PC-3 (cell line): ENCODE measurements at regions not wholly inside any gene's neighbourhood (a gene's known extent, or its start where the extent isn't known, plus 50 kb on each side); places are given as distances from the start of the nearest gene placed in this dataset.

Experiments used
- ATAC-seq: fragments of 200-7000 bp; cut with Tn5 transposase; 2 replicates; pipeline ENCODE4 v1.9.1; 2020; ENCODE audit warnings: mild to moderate bottlenecking, moderate library complexity
- BruUV-seq: library from RNA; stranded (reverse); fragments of 400-500 nt; replicated peaks from 2 replicates; lab custom pipeline; 2021; lab: Mats Ljungman, UMichigan
- CTCF ChIA-PET: fragments of 300-600 bp; sonication (Branson Sonifier 250); formaldehyde crosslinking; loops from one replicate; lab custom pipeline; 2022; ENCODE audit warnings: antibody characterized with exemption; lab: Charles Lee
- POLR2A ChIA-PET: fragments of 300-600 bp; sonication (Branson Sonifier 250); formaldehyde crosslinking; loops from one replicate; lab custom pipeline; 2022; ENCODE audit warnings: antibody characterized with exemption; ENCODE audit not compliant: unreplicated experiment; lab: Charles Lee
- DNase-seq: peaks from one replicate; pipeline ENCODE4 v3.0.0-alpha.2; 2015
- H2AFZ ChIP-seq: fragments of 300-600 bp; sonication (generic); 2 replicates; pipeline ENCODE4 v1.6.0; 2016; ENCODE audit warnings: antibody characterized with exemption, low read length
- H3F3A ChIP-seq: fragments of 300-600 bp; sonication (generic); one replicate; pipeline ENCODE4 v1.6.0; 2017; ENCODE audit warnings: antibody characterized with exemption, low read length, control low read depth, mild to moderate bottlenecking; ENCODE audit not compliant: unreplicated experiment
- H3K27ac ChIP-seq: fragments of 300-600 bp; sonication (generic); 2 replicates; pipeline ENCODE4 v1.5.1; 2016; ENCODE audit warnings: mild to moderate bottlenecking, low read length
- H3K27me3 ChIP-seq: fragments of 300-600 bp; sonication (generic); 2 replicates; pipeline ENCODE4 v1.6.1; 2016; ENCODE audit warnings: low read length, mixed read lengths
- H3K36me3 ChIP-seq: fragments of 300-600 bp; sonication (generic); 2 replicates; pipeline ENCODE4 v1.6.1; 2016; ENCODE audit warnings: low read depth, mixed run types, low read length, mixed read lengths
- H3K4me1 ChIP-seq: fragments of 300-600 bp; sonication (generic); 2 replicates; pipeline ENCODE4 v1.5.1; 2016; ENCODE audit warnings: low read length; ENCODE audit not compliant: insufficient read depth
- H3K4me2 ChIP-seq: fragments of 300-600 bp; sonication (generic); 2 replicates; pipeline ENCODE4 v1.6.0; 2016; ENCODE audit warnings: low read length
- H3K4me3 ChIP-seq: fragments of 300-600 bp; sonication (generic); 2 replicates; pipeline ENCODE4 v1.5.1; 2016; ENCODE audit warnings: mild to moderate bottlenecking, low read length, mixed read lengths
- H3K79me2 ChIP-seq: fragments of 300-600 bp; sonication (generic); 2 replicates; pipeline ENCODE4 v1.6.1; 2017; ENCODE audit warnings: low read length, mixed read lengths
- H3K9ac ChIP-seq: fragments of 300-600 bp; sonication (generic); 2 replicates; pipeline ENCODE4 v1.6.0; 2016; ENCODE audit warnings: mild to moderate bottlenecking, low read length
- H3K9me2 ChIP-seq: fragments of 300-600 bp; sonication (generic); replicated peaks from 2 replicates; pipeline ENCODE4 v1.6.1; 2016; ENCODE audit warnings: mixed run types, low read length, mixed read lengths
- H3K9me3 ChIP-seq: fragments of 300-600 bp; sonication (generic); 2 replicates; pipeline ENCODE4 v1.6.1; 2016; ENCODE audit warnings: low read length, mixed read lengths
- H4K20me1 ChIP-seq: fragments of 300-600 bp; sonication (generic); 2 replicates; pipeline ENCODE4 v1.6.1; 2016; ENCODE audit warnings: low read length, mixed read lengths
- EZH2 ChIP-seq: fragments of 300-600 bp; sonication (generic); IDR thresholded peaks from one replicate; pipeline ENCODE4 v1.6.1; 2017; ENCODE audit warnings: antibody characterized with exemption, mild to moderate bottlenecking, low read length; ENCODE audit not compliant: unreplicated experiment
- EZH2phosphoT487 ChIP-seq: fragments of 300-600 bp; sonication (generic); IDR thresholded peaks from 2 replicates; pipeline ENCODE4 v1.6.1; 2018; ENCODE audit warnings: mild to moderate bottlenecking, antibody characterized with exemption, low read length, borderline replicate concordance
- intact Hi-C: fragments of 100-400 bp; cut with micrococcal nuclease; formaldehyde crosslinking; loops from 2 replicates; pipeline ENCODE4 v1.9.0; 2023
- TF ChIP-seq, protein P1 (sequence below): fragments of 300-600 bp; sonication (generic); conservative IDR thresholded peaks from 2 replicates; pipeline ENCODE4 v1.5.1; 2017; ENCODE audit warnings: antibody characterized with exemption, low read depth, mild to moderate bottlenecking, low read length

DNA sequence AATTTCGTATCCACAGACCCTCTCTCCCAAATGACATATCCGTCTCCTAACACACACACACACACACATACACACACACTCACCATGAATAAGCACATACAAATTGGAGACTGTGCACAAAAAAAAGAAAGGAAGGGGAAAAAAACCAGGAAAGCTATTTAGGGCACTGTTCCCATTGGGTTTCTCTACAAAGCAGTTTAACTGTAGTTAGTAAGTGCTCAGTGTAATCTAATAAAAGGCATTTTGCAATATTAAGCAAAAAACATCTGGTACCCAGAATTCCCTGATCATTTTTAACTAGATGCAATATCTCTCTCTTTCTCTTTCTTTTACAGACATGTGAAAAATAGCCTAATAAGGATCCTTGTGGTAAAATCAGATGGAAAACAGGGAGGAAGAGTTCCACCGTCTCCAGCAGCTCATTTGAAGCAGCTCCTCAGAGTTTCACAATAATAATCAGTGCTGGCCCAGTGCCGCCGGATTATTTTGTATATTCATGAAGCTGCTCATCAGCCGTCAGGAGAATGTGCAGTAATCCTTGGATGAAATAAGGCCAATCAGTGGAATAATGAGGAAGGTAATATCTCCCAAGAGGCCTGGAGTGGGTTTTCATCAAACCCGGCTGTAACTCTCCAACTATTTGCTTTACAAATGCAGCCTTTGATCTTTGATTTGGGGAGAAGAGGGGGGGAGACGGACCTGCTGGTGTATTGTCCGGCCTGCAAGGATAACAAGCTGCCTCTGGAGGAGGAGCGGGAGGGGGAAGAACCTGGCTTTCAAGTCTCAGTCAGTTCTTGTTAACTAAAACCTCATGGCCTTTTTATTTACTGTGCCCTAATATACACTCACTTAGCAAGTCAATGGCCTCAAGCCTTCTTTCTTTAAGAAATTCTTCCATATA is 227.6 kb upstream of the SMIM21 start:
- no peaks in the 10 kb centered on the region for H3K79me2 ChIP-seq
- POLR2A ChIA-PET = no interaction called here
- intact Hi-C loops = no loop called here
- no peak overlapping the region for H3K4me3 ChIP-seq
- TF ChIP-seq EZH2 (no peak), EZH2phosphoT487 (no peak)
- TF ChIP-seq, protein P1, sequence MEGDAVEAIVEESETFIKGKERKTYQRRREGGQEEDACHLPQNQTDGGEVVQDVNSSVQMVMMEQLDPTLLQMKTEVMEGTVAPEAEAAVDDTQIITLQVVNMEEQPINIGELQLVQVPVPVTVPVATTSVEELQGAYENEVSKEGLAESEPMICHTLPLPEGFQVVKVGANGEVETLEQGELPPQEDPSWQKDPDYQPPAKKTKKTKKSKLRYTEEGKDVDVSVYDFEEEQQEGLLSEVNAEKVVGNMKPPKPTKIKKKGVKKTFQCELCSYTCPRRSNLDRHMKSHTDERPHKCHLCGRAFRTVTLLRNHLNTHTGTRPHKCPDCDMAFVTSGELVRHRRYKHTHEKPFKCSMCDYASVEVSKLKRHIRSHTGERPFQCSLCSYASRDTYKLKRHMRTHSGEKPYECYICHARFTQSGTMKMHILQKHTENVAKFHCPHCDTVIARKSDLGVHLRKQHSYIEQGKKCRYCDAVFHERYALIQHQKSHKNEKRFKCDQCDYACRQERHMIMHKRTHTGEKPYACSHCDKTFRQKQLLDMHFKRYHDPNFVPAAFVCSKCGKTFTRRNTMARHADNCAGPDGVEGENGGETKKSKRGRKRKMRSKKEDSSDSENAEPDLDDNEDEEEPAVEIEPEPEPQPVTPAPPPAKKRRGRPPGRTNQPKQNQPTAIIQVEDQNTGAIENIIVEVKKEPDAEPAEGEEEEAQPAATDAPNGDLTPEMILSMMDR = no peak
- no peak overlapping the region for H2AFZ ChIP-seq
- no peak overlapping the region for H3K4me2 ChIP-seq
- H3K36me3 ChIP-seq = no peaks in the 10 kb centered on the region
- peaks cover 46% of the 10 kb centered on the region for H3K27me3 ChIP-seq
- no peaks in the 10 kb centered on the region for H4K20me1 ChIP-seq
- no peak overlapping the region for H3K9ac ChIP-seq
- BruUV-seq = no TSS peak
- DNase-seq = no peak
- H3F3A ChIP-seq = no peaks in the 10 kb centered on the region
- H3K9me3 ChIP-seq = no peaks in the 10 kb centered on the region
- no peaks in the 10 kb centered on the region for H3K4me1 ChIP-seq
- H3K27ac ChIP-seq = no peak overlapping the region
- CTCF ChIA-PET = no interaction called here
- no peaks in the 10 kb centered on the region for H3K9me2 ChIP-seq
- no peak for ATAC-seq

DNA sequence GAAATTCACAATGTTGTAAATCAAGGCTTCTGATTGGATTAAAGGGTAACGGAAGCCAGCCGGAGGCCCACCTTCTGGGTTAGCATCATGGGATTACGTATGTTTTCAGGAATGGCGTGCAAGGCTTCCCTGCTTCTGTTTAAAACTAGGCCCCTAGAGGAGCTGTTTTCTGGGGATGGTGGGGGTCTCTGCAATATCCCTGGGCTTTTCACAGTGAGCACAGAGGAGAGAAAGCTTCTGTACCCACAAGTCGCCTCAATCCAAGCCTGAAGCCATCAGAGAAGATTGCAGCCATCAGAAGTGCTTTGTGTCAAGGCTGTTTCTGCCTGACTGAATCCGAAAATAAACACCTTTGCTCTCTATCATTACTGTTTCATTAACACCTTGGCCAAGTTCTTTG is 226.9 kb upstream of the SMIM21 start:
- Histone ChIP-seq H3K9ac (no peak overlapping the region), H3K27me3 (peaks cover 46% of the 10 kb centered on the region), H3K4me3 (no peak overlapping the region), H2AFZ (no peak overlapping the region), H3K27ac (no peak overlapping the region), H3K36me3 (no peaks in the 10 kb centered on the region), H3K4me1 (no peaks in the 10 kb centered on the region), H3K9me3 (no peaks in the 10 kb centered on the region), H3K79me2 (no peaks in the 10 kb centered on the region), H4K20me1 (no peaks in the 10 kb centered on the region), H3K9me2 (no peaks in the 10 kb centered on the region), H3F3A (no peaks in the 10 kb centered on the region), H3K4me2 (no peak overlapping the region)
- CTCF ChIA-PET = no interaction called here
- no peak for DNase-seq
- intact Hi-C loops = no loop called here
- POLR2A ChIA-PET = no interaction called here
- TF ChIP-seq EZH2phosphoT487 = no peak
- TF ChIP-seq EZH2 = no peak
- TF ChIP-seq, protein P1 = no peak
- no TSS peak for BruUV-seq
- no peak for ATAC-seq

DNA sequence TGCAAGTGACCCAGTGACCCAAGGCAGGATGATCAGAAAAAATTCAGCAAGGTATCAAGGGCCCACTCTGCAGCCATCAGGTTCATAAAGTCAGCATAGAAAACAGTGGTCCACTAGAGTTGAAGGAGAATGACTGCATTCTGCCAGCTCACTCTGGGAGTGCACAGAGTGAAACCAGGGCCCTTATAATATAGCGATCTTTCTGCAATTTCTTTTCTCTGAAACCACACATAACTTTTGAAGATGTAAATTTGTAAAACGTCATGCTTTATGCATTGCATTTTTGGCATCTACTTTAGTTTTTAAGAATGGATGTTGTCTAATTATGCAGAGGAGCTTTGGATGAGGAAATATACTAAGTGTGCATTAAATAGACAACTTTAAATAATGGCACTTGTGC is 225.0 kb upstream of the SMIM21 start:
- Histone ChIP-seq H3K27ac (no peak overlapping the region), H3K36me3 (no peaks in the 10 kb centered on the region), H3K9me3 (no peaks in the 10 kb centered on the region), H3F3A (no peaks in the 10 kb centered on the region), H3K9me2 (no peaks in the 10 kb centered on the region), H3K4me1 (no peaks in the 10 kb centered on the region), H3K4me3 (no peak overlapping the region), H3K9ac (no peak overlapping the region), H2AFZ (no peak overlapping the region), H3K4me2 (no peak overlapping the region), H4K20me1 (no peaks in the 10 kb centered on the region), H3K27me3 (peaks cover 37% of the 10 kb centered on the region), H3K79me2 (no peaks in the 10 kb centered on the region)
- TF ChIP-seq, protein P1 = no peak
- TF ChIP-seq EZH2 = no peak
- TF ChIP-seq EZH2phosphoT487 = no peak
- BruUV-seq = no TSS peak
- POLR2A ChIA-PET = no interaction called here
- intact Hi-C loops = no loop called here
- CTCF ChIA-PET = no interaction called here
- DNase-seq (no peak), ATAC-seq (no peak)
